ENCODE measurements at regions not wholly inside any gene's neighbourhood (a gene's known extent, or its start where the extent isn't known, plus 50 kb on each side); places are given as distances from the start of the nearest gene placed in this dataset.

DNA sequence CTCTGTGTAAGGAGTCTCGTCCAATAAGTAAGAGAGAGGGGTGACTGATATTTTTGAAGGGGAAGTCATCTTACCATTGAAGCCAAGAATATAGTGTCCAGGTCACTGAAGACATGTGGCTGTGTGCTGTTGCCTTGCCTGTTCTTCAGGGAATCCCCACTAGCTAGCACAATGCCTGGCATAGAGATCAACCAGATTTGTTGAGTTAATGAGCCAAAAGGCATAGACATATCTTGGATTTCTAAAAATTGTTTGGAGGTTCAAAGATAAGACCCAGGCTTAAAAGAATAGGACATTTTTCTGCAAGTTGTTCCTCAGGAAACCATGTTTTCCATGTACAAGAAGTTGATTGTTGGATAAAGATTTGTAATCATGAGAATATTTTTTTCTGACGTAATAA is 119.3 kb upstream of the DKK2 start:
- TF ChIP-seq CTCF (IDR thresholded peaks at IDR 0.05): no peak
- TF ChIP-seq POLR2AphosphoS5 (IDR thresholded peaks at IDR 0.05; ENCODE audit: insufficient read depth in 1 of 2, low read depth in 1 of 2): no peak
- no peak for TF ChIP-seq POLR2A (IDR thresholded peaks at IDR 0.05)
